Upper lobe of left lung (tissue), 4 donors: ENCODE measurements at regions not wholly inside any gene's neighbourhood (a gene's known extent, or its start where the extent isn't known, plus 50 kb on each side); places are given as distances from the start of the nearest gene placed in this dataset.

ENCODE experiments used
- POLR2A ChIP-seq, 4 donors: fragments of 450-650 bp; IDR thresholded peaks; one replicate each; pipeline ENCODE4 v1.5.1; 2016 to 2017; ENCODE audit warnings: antibody characterized with exemption in 4 of 4, mild to moderate bottlenecking in 2 of 4
- POLR2AphosphoS5 ChIP-seq, 2 donors: sonication (generic); formaldehyde crosslinking; IDR thresholded peaks; one replicate each; pipeline ENCODE4 v1.5.1; 2017; ENCODE audit warnings: antibody characterized with exemption in 2 of 2
- TF ChIP-seq, protein P1 (sequence below), 6 experiments: fragments of 450-650 bp in 4 of 6; fragments of 200-600 bp in 2 of 6; sonication (generic) in 2 of 6; IDR thresholded peaks; one replicate each; pipeline ENCODE4 v1.5.1; 2016 to 2019; ENCODE audit warnings: antibody characterized with exemption in 6 of 6

DNA sequence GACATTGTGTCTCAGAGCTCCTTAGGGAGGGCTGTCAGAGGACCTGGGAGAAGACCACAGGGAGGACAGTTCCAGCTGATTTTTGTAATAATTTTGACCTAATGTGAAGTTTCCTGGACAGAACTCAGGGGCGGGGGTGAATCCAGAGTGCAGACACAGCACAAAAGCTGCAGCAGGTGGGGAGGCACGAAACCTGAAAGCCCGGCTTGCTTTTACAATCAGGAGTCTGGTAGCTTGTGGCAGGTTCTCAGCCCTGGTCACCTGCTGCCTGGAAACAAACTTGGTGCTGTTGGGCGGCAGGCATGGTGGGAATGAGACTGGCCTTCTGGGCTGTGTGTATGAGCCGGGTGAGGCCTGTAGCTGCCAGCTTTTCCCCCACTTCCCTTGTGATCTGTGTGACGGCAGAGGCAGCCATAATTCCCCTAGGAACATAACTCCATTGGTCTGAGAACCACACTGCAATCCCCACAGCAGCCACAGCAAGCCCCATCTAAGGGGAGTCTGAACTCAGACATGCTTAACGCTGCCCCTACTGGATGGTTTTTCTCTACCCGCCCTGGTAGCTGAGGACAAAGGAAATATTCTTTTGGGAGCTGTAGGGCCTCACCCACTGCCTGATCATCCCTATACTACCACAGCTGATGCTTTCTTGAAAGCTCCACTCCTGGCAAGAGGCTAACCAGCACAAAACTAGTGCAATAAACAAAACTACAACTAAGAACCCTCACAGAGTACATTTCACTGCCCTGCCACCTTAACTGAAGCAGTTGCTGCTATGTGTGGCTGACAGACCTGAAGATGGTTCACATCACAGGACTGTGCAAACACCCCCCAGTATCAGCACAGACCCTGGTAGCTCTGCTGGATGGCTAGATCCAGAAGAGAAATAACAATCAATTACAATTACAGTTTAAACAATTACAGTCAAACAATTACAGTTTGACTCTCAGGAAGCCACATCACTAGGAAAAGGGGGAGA is 1055.1 kb upstream of the GJE1 start:
- TF ChIP-seq, protein P1, sequence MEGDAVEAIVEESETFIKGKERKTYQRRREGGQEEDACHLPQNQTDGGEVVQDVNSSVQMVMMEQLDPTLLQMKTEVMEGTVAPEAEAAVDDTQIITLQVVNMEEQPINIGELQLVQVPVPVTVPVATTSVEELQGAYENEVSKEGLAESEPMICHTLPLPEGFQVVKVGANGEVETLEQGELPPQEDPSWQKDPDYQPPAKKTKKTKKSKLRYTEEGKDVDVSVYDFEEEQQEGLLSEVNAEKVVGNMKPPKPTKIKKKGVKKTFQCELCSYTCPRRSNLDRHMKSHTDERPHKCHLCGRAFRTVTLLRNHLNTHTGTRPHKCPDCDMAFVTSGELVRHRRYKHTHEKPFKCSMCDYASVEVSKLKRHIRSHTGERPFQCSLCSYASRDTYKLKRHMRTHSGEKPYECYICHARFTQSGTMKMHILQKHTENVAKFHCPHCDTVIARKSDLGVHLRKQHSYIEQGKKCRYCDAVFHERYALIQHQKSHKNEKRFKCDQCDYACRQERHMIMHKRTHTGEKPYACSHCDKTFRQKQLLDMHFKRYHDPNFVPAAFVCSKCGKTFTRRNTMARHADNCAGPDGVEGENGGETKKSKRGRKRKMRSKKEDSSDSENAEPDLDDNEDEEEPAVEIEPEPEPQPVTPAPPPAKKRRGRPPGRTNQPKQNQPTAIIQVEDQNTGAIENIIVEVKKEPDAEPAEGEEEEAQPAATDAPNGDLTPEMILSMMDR (IDR thresholded peaks at IDR 0.05) = no peak
- no peak for TF ChIP-seq POLR2A (IDR thresholded peaks at IDR 0.05)
- no peak for TF ChIP-seq POLR2AphosphoS5 (IDR thresholded peaks at IDR 0.05)
